GM12872 (cell line): ENCODE measurements at regions not wholly inside any gene's neighbourhood (a gene's known extent, or its start where the extent isn't known, plus 50 kb on each side); places are given as distances from the start of the nearest gene placed in this dataset.

Source experiments
- CTCF ChIP-seq: IDR thresholded peaks from 3 replicates; pipeline ENCODE4 v1.5.1; 2011; ENCODE audit warnings: low read depth, mild to moderate bottlenecking, low read length, moderate library complexity; ENCODE audit not compliant: insufficient read depth

GRCh38 chr10:128360783-128361182, 234.6 kb upstream of the MKI67 start:
- no peak for TF ChIP-seq CTCF

- no peak for TF ChIP-seq CTCF
Measured at GRCh38 chr10:128361487-128361886, 235.3 kb upstream of the MKI67 start.

GRCh38 chr10:128362514-128362913, 236.3 kb upstream of the MKI67 start:
- no peak for TF ChIP-seq CTCF

GRCh38 chr10:128364631-128365030, 238.4 kb upstream of the MKI67 start:
- no peak for TF ChIP-seq CTCF

GRCh38 chr10:128365156-128365725, 239.0 kb upstream of the MKI67 start:
- TF ChIP-seq CTCF, result no peak

- no peak for TF ChIP-seq CTCF
Measured at GRCh38 chr10:128367807-128368206, 241.6 kb upstream of the MKI67 start.

- TF ChIP-seq CTCF, result no peak
Measured at GRCh38 chr10:128369101-128369650, 243.0 kb upstream of the MKI67 start.
